Lung (tissue), 11 donors: ENCODE measurements at regions not wholly inside any gene's neighbourhood (a gene's known extent, or its start where the extent isn't known, plus 50 kb on each side); places are given as distances from the start of the nearest gene placed in this dataset.

Source experiments
- ATAC-seq: fragments of 200-7000 bp; cut with Tn5 transposase; one replicate; pipeline ENCODE4 v1.9.1; 2020; ENCODE audit warnings: moderate number of reproducible peaks; ENCODE audit not compliant: insufficient read depth, low FRiP score
- DNase-seq, 3 donors: peaks; one replicate each; pipeline ENCODE4 v3.0.0-alpha.2; 2013 to 2017
- H3K27ac ChIP-seq, 2 donors: one replicate each; pipeline ENCODE4 v1.5.1; 2013; ENCODE audit warnings: mild to moderate bottlenecking in 2 of 2, moderate library complexity in 2 of 2, control low read depth in 1 of 2, inconsistent platforms in 1 of 2, low read depth in 1 of 2, low read length in 1 of 2
- H3K27me3 ChIP-seq, 3 donors: one replicate each; pipeline ENCODE4 v1.5.1; 2013; ENCODE audit warnings: low read length in 2 of 3; ENCODE audit not compliant: control insufficient read depth in 3 of 3, insufficient read depth in 3 of 3
- H3K36me3 ChIP-seq, 4 donors: one replicate each; pipeline ENCODE4 v1.5.1; 2013; ENCODE audit warnings: low read length in 4 of 4, mild to moderate bottlenecking in 1 of 4, moderate library complexity in 1 of 4; ENCODE audit not compliant: control insufficient read depth in 4 of 4, insufficient read depth in 4 of 4
- H3K4me1 ChIP-seq, 5 donors: one replicate each; pipeline ENCODE4 v1.5.1; 2013; ENCODE audit warnings: low read length in 5 of 5, mild to moderate bottlenecking in 2 of 5, moderate library complexity in 1 of 5; ENCODE audit not compliant: control insufficient read depth in 5 of 5, insufficient read depth in 5 of 5
- H3K4me3 ChIP-seq: one replicate; pipeline ENCODE4 v1.5.1; 2013; ENCODE audit warnings: mild to moderate bottlenecking, control low read depth, moderate library complexity
- H3K9ac ChIP-seq, 2 donors: one replicate each; pipeline ENCODE4 v1.5.1; 2013; ENCODE audit warnings: low read length in 2 of 2, control low read depth in 1 of 2; ENCODE audit not compliant: insufficient read depth in 1 of 2
- H3K9me3 ChIP-seq, 4 donors: one replicate each; pipeline ENCODE4 v1.5.1; 2013; ENCODE audit warnings: low read length in 3 of 4, mild to moderate bottlenecking in 1 of 4, moderate library complexity in 1 of 4; ENCODE audit not compliant: control insufficient read depth in 4 of 4, insufficient read depth in 3 of 4
- CTCF ChIP-seq: IDR thresholded peaks from 2 replicates; pipeline ENCODE4 v1.5.1; 2012; ENCODE audit warnings: mild to moderate bottlenecking; ENCODE audit errors: control extremely low read depth, extremely low read depth
- whole genome bisulfite sequencing, 2 donors: extraction: QIAGEN DNeasy Blood & Tissue Kit; methylation state at CpG; one replicate each; pipeline ENCODE4 v1.1.7; 2013; 5-methylcytosine and 5-hydroxymethylcytosine counted together
- donor health status: control.
- donor health status: control.
- donor health status: Bipolar disorder and iron deficiency.
- donor health status: healthy.
- donor health status: DM: yes; HTN: yes; CAD: no.

GRCh38 chr10:71040343-71040742 is 152.0 kb upstream of the PCBD1 start:
- no peaks in the 10 kb centered on the region for H3K9me3 ChIP-seq
- ATAC-seq = no peak
- WGBS, 2 donors = 63 to 84% methylated on average over 4 of the region's 4 CpGs

DNA sequence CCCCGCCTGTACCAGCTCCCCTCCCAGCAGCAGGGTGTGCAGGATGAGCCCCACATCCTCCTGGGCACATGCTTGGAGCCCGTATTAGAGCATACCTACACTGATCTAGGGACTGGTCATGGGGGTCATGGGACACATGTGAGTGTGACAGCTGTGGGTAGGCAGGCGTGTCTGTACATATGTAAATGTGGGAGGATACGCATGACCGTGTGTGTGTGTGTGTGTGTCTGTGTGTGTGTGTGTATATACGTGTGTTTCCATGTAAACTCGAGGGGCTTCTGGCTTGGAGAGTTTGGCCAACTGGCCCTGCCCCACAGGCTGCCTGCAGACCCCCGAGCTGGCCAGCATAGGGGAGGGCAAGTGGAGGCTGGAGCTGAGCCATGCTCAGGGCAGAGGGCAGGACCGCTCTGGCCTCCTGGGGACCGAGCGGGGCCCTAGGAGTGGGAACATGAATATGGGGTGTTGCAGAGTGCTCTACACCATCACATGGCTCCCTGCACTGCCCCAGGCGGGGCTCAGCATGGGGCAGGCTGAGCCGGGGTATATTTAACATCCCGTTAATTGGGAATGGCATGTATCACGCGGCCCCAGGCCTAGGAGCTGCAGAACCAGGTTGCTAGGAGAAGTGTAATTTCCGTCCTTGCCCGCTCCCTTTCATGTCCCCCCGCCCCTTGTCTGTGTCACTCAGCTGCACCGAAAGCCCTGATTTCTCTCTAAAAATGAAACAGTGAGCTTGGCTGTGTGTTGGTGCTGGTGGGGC is 152.7 kb upstream of the PCBD1 start:
- peaks cover 0 to 14% (median 0%) of the 10 kb centered on the region in 5 donors for H3K4me1 ChIP-seq
- no peak overlapping the region for H3K27ac ChIP-seq
- H3K4me3 ChIP-seq = no peak overlapping the region
- TF ChIP-seq CTCF = no peak
- H3K36me3 ChIP-seq = no peaks in the 10 kb centered on the region
- no peak for DNase-seq
- no peaks in the 10 kb centered on the region for H3K27me3 ChIP-seq
- no peak overlapping the region for H3K9ac ChIP-seq
- ATAC-seq = no peak
- H3K9me3 ChIP-seq = no peaks in the 10 kb centered on the region
- 74 to 77% methylated on average over 20 of the region's 20 CpGs for WGBS, 2 donors

More at GRCh38 chr10:71040343-71040742, 152.0 kb upstream of the PCBD1 start:
- no peak for TF ChIP-seq CTCF
- Histone ChIP-seq H3K4me3 (no peak overlapping the region), H3K36me3 (no peaks in the 10 kb centered on the region), H3K4me1 (peaks cover 0 to 8% (median 0%) of the 10 kb centered on the region in 5 donors), H3K27me3 (no peaks in the 10 kb centered on the region), H3K9ac (no peak overlapping the region), H3K27ac (no peak overlapping the region)
- no peak for DNase-seq

GRCh38 chr10:71042216-71042615 is 153.9 kb upstream of the PCBD1 start:
- Histone ChIP-seq H3K27ac (no peak overlapping the region), H3K4me1 (peaks cover 0 to 15% (median 0%) of the 10 kb centered on the region in 5 donors), H3K27me3 (no peaks in the 10 kb centered on the region), H3K9ac (no peak overlapping the region), H3K9me3 (no peaks in the 10 kb centered on the region), H3K36me3 (no peaks in the 10 kb centered on the region), H3K4me3 (no peak overlapping the region)
- ATAC-seq (no peak), DNase-seq (no peak)
- WGBS, 2 donors = 69% methylated on average over 4 of the region's 4 CpGs
- no peak for TF ChIP-seq CTCF
